Middle frontal gyrus (tissue), 1 donor: ENCODE measurements at regions not wholly inside any gene's neighbourhood (a gene's known extent, or its start where the extent isn't known, plus 50 kb on each side); places are given as distances from the start of the nearest gene placed in this dataset.

Experiments used
- DNase-seq: peaks from one replicate; pipeline ENCODE4 v3.0.0-alpha.2; 2015; ENCODE audit warnings: low spot score; ENCODE audit errors: extremely low spot score

GRCh38 chr12:123100882-123101281 lies 50.0 kb downstream of the PITPNM2 start:
- no peak for DNase-seq

GRCh38 chr12:123100450-123100849 lies 50.4 kb downstream of the PITPNM2 start:
- no peak for DNase-seq

GRCh38 chr12:123099560-123100192 lies 51.2 kb downstream of the PITPNM2 start:
- DNase-seq, result no peak

GRCh38 chr12:123098780-123099179 lies 52.1 kb downstream of the PITPNM2 start:
- DNase-seq, result no peak

- no peak for DNase-seq
Measured at GRCh38 chr12:123097561-123098084, 53.3 kb downstream of the PITPNM2 start.

- no peak for DNase-seq
Measured at GRCh38 chr12:123096741-123097140, 54.1 kb downstream of the PITPNM2 start.

GRCh38 chr12:123096182-123096581 lies 54.7 kb downstream of the PITPNM2 start:
- DNase-seq, result no peak

- DNase-seq, result no peak
Measured at GRCh38 chr12:123095078-123095881, 55.6 kb downstream of the PITPNM2 start.

- no peak for DNase-seq
Measured at GRCh38 chr12:123094349-123095077, 56.4 kb downstream of the PITPNM2 start.

GRCh38 chr12:123092866-123093265 lies 58.0 kb downstream of the PITPNM2 start:
- no peak for DNase-seq

- no peak for DNase-seq
Measured at GRCh38 chr12:123091230-123092150, 59.4 kb downstream of the PITPNM2 start.

GRCh38 chr12:123089631-123090353 lies 61.1 kb downstream of the PITPNM2 start:
- no peak for DNase-seq

- no peak for DNase-seq
Measured at GRCh38 chr12:123089140-123089539, 61.8 kb downstream of the PITPNM2 start.

- no peak for DNase-seq
Measured at GRCh38 chr12:123085730-123086487, 65.0 kb downstream of the PITPNM2 start.

GRCh38 chr12:123085066-123085465 lies 65.8 kb downstream of the PITPNM2 start:
- no peak for DNase-seq

GRCh38 chr12:123083661-123084571 lies 67.0 kb downstream of the PITPNM2 start:
- no peak for DNase-seq

- no peak for DNase-seq
Measured at GRCh38 chr12:123080634-123081033, 70.3 kb downstream of the PITPNM2 start.

GRCh38 chr12:123078531-123079155 lies 72.2 kb downstream of the PITPNM2 start:
- no peak for DNase-seq
